Esophagus squamous epithelium (tissue), 5 donors: ENCODE measurements at regions not wholly inside any gene's neighbourhood (a gene's known extent, or its start where the extent isn't known, plus 50 kb on each side); places are given as distances from the start of the nearest gene placed in this dataset.

Experiments used
- DNase-seq: peaks from one replicate; lab custom pipeline; 2025; lab: John Stamatoyannopoulos, UW
- H3K27ac ChIP-seq, 4 donors: fragments of 200-600 bp; sonication (generic); one replicate each; pipeline ENCODE4 v1.5.1; 2016 to 2019; ENCODE audit warnings: mild to moderate bottlenecking in 1 of 4
- H3K27me3 ChIP-seq, 4 donors: fragments of 200-600 bp; sonication (generic); 1 replicate in 3 of 4; 2 replicates in 1 of 4; pipeline versions ENCODE4 v1.5.1 to v1.6.0; 2017 to 2021; ENCODE audit warnings: antibody characterized with exemption in 1 of 4
- H3K36me3 ChIP-seq, 3 donors: fragments of 200-600 bp; sonication (generic); one replicate each; pipeline ENCODE4 v1.5.1; 2016 to 2019
- H3K4me1 ChIP-seq, 3 donors: fragments of 200-600 bp; sonication (generic); one replicate each; pipeline ENCODE4 v1.5.1; 2017 to 2019
- H3K4me3 ChIP-seq, 4 donors: fragments of 200-600 bp; sonication (generic); 1 replicate in 3 of 4; 2 replicates in 1 of 4; pipeline ENCODE4 v1.5.1; 2016 to 2019; ENCODE audit warnings: mild to moderate bottlenecking in 2 of 4, moderate library complexity in 1 of 4
- H3K9me3 ChIP-seq, 3 donors: fragments of 200-600 bp; sonication (generic); one replicate each; pipeline ENCODE4 v1.5.1; 2016 to 2019
- CTCF ChIP-seq, 6 experiments: fragments of 450-650 bp in 4 of 6; fragments of 200-600 bp in 2 of 6; sonication (generic) in 2 of 6; IDR thresholded peaks; one replicate each; pipeline ENCODE4 v1.5.1; 2016 to 2019; ENCODE audit warnings: antibody characterized with exemption in 6 of 6, mild to moderate bottlenecking in 4 of 6, moderate library complexity in 4 of 6
- POLR2A ChIP-seq, 4 donors: fragments of 450-650 bp; IDR thresholded peaks; one replicate each; pipeline ENCODE4 v1.6.1; 2017; ENCODE audit warnings: antibody characterized with exemption in 4 of 4, mild to moderate bottlenecking in 4 of 4, moderate library complexity in 3 of 4
- WGBS, 2 donors: methylation state at CpG; one replicate each; pipeline ENCODE4 v1.1.5; 2018; 5-methylcytosine and 5-hydroxymethylcytosine counted together
- intact Hi-C: fragments of 100-400 bp; cut with DNase I; formaldehyde crosslinking; loops from one replicate; pipeline ENCODE4 v1.15.0; 2022
- donor health status: DM: yes; HTN: yes; CAD: no.

- Histone ChIP-seq H3K9me3 (no peaks in the 10 kb centered on the region), H3K36me3 (peaks cover 0 to 96% (median 11%) of the 10 kb centered on the region in 3 donors), H3K4me3 (no peak overlapping the region), H3K4me1 (no peaks in the 10 kb centered on the region), H3K27ac (no peak overlapping the region), H3K27me3 (no peaks in the 10 kb centered on the region)
- intact Hi-C loops: no loop called here
- no peak for DNase-seq
- no peak for TF ChIP-seq POLR2A (IDR thresholded peaks at IDR 0.05)
- no peak for TF ChIP-seq CTCF (IDR thresholded peaks at IDR 0.05)
- 92 to 93% methylated on average over 5 of the region's 5 CpGs for WGBS, 2 donors
These were observed 265.0 kb downstream of the UTRN start for GRCh38 chr6:144549837-144550747.

- Histone ChIP-seq H3K27ac (no peak overlapping the region), H3K27me3 (no peaks in the 10 kb centered on the region), H3K4me1 (no peaks in the 10 kb centered on the region), H3K9me3 (no peaks in the 10 kb centered on the region), H3K4me3 (no peak overlapping the region), H3K36me3 (peaks cover 0 to 95% (median 11%) of the 10 kb centered on the region in 3 donors)
- TF ChIP-seq POLR2A (IDR thresholded peaks at IDR 0.05) (no peak), CTCF (IDR thresholded peaks at IDR 0.05) (no peak)
- 81 to 93% methylated on average over 1 of the region's 1 CpG for WGBS, 2 donors
- no peak for DNase-seq
- intact Hi-C loops: no loop called here
These were observed 266.2 kb downstream of the UTRN start for GRCh38 chr6:144551339-144551738.

GRCh38 chr6:144555066-144555465, 269.9 kb downstream of the UTRN start:
- Histone ChIP-seq H3K27me3 (no peaks in the 10 kb centered on the region), H3K4me1 (no peaks in the 10 kb centered on the region), H3K36me3 (peaks cover 0 to 81% (median 5%) of the 10 kb centered on the region in 3 donors), H3K27ac (no peak overlapping the region), H3K4me3 (no peak overlapping the region), H3K9me3 (no peaks in the 10 kb centered on the region)
- no peak for TF ChIP-seq POLR2A (IDR thresholded peaks at IDR 0.05)
- no peak for TF ChIP-seq CTCF (IDR thresholded peaks at IDR 0.05)
- intact Hi-C loops: no loop called here
- 79 to 91% methylated on average over 1 of the region's 1 CpG for WGBS, 2 donors
- no peak for DNase-seq

- peaks cover 0 to 44% (median 3%) of the 10 kb centered on the region in 3 donors for H3K36me3 ChIP-seq
- H3K4me3 ChIP-seq: no peak overlapping the region
- TF ChIP-seq CTCF (IDR thresholded peaks at IDR 0.05): no peak
- TF ChIP-seq POLR2A (IDR thresholded peaks at IDR 0.05): no peak
- no peaks in the 10 kb centered on the region for H3K4me1 ChIP-seq
- no peak for DNase-seq
- no peaks in the 10 kb centered on the region for H3K27me3 ChIP-seq
- intact Hi-C loops: no loop called here
- WGBS, 2 donors: 63 to 71% methylated on average over 8 of the region's 8 CpGs
- H3K27ac ChIP-seq: no peak overlapping the region
- H3K9me3 ChIP-seq: no peaks in the 10 kb centered on the region
These were observed 274.9 kb downstream of the UTRN start for GRCh38 chr6:144559865-144560593.
